GM12801 (cell line): ENCODE measurements at regions not wholly inside any gene's neighbourhood (a gene's known extent, or its start where the extent isn't known, plus 50 kb on each side); places are given as distances from the start of the nearest gene placed in this dataset.

Experiments
- TF ChIP-seq, protein P1 (sequence below): IDR thresholded peaks from one replicate; pipeline ENCODE4 v1.5.1; 2011; ENCODE audit warnings: control low read depth; ENCODE audit not compliant: insufficient read length; ENCODE audit errors: extremely low read depth

DNA sequence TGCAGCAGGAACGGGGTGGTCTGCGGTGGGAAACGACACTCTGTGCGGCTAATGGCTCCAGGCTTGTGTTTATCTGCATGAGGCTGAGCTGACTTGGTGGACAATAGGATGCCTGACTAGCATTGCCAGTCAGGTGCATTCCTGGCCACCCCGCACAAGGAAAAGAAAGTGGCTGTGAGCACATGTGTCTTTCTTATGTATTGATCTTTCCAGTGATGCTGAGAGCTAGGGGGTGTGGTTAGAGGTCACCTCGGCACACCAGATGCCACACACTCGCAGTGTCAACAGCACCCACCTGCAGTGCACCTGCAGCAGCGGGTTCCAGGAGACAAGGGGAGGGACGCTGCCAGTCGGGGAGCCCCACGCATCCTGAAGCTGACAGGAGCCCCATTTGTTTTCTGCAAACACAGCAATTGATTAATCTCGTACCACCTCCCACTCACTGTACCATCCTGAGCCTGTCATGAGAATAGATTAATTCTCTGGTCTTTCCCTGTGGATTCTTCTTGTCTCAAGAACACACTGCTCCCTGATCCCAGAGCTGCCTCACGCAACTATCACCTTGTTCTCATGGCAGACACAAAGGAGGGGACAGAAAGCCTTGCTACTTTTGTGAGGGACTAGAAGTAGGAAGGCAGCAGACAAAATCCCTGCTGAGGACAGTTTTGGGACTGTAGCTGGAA is 251.7 kb upstream of the WWC1 start:
- TF ChIP-seq, protein P1, sequence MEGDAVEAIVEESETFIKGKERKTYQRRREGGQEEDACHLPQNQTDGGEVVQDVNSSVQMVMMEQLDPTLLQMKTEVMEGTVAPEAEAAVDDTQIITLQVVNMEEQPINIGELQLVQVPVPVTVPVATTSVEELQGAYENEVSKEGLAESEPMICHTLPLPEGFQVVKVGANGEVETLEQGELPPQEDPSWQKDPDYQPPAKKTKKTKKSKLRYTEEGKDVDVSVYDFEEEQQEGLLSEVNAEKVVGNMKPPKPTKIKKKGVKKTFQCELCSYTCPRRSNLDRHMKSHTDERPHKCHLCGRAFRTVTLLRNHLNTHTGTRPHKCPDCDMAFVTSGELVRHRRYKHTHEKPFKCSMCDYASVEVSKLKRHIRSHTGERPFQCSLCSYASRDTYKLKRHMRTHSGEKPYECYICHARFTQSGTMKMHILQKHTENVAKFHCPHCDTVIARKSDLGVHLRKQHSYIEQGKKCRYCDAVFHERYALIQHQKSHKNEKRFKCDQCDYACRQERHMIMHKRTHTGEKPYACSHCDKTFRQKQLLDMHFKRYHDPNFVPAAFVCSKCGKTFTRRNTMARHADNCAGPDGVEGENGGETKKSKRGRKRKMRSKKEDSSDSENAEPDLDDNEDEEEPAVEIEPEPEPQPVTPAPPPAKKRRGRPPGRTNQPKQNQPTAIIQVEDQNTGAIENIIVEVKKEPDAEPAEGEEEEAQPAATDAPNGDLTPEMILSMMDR: no peak

DNA sequence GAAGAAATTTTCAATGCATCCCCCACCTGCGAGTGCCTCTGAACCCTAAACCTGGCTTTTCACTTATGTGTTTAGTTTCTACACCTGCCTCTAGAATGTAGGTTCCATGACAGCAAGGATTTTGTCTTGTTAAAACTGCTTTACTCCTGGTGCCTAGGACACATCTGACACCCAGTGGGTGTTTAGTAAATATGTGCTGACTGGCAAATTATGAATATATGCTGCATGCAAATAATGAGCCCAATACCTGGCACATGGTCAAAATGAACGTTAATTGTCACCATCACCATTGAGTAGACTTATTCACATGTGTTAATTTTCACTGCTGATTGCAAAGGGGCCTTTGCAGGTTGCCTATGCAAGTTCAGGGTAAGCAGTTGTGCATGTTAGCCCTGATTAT is 249.9 kb upstream of the WWC1 start:
- TF ChIP-seq, protein P1: no peak

DNA sequence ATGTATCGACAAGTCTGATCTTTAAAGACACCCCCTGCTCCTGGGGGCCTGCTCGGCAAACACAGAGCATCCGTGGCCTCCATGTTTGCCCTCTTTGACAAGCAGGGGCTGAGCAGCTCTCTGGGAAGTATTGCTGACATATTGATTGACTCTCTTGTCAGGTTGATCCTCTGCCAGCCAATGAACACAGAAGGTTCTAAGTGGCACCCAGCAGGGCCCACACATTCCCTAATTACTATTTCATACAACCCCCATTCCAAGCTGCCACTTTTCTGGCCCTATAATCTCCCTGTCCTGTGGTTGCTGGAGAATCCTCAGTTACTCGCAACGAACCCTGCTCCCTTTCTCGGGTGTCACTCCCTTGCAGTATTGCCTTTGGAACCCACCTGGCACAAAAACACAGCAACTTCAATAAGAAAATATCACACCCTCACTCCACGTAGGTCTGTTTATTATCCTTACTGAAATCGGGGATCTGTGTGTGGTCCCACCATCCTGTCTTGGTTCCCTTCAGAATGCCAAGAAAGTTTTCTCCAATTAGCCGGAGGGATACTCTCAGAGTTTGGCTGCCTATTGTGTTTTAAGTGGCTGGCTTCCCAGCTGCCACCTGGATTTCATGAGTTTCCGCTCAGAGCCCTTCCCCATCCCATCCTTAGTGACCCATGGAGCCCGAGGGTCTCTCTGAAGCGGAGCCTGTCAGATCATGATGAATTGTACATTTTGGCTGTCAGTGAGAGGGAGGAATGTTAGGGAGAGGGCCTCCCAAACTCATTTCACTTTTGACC is 249.0 kb upstream of the WWC1 start:
- TF ChIP-seq, protein P1: no peak

DNA sequence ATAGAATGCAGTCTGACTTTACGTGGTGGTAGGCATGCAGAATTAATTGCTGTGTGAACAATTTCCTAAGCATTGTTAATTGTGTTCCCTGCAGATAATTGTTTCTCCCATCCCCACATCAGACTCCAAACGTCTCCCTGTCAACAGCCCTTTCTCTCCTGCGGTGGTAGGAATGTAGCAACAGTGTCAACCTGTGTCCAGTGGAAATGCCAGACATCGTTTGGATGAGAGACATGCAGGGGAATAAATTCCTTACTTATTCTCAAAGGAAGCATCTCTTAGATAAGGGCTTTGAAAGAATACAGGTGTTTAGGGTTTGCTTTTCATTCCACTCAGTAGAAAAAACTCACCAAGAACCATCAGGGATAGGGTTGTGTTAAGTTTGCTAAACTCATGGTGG is 245.3 kb upstream of the WWC1 start:
- TF ChIP-seq, protein P1: no peak

DNA sequence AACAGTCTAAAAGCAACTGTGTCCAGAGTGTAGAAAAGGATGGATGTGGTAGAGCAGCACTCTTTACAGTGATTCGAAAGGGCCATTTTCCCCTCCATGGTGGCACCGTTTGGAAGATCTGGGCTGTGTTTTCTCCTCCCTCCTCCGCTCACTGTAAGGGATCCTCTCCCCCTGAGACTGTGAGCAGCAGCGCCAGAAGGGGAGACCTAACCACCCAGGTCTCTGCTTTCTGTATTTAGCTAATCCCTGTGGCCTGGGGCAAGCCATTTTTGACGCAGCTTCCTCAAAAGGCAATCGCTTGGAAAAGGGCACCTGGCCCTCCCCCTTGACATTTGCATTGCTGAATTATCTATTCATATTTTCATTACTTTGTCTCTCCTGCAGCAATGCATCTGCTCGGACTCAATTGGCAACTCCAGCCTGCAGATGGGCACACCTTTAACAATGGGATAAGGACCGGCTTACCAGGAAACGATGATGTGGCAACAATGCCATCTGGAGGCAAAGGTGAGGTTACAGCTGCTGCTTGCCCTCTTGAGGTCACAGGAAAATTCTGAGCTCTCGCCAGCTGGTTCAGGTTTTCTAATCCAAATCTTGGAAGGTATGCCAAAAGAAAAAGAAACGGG is 244.3 kb upstream of the WWC1 start:
- TF ChIP-seq, protein P1: no peak

DNA sequence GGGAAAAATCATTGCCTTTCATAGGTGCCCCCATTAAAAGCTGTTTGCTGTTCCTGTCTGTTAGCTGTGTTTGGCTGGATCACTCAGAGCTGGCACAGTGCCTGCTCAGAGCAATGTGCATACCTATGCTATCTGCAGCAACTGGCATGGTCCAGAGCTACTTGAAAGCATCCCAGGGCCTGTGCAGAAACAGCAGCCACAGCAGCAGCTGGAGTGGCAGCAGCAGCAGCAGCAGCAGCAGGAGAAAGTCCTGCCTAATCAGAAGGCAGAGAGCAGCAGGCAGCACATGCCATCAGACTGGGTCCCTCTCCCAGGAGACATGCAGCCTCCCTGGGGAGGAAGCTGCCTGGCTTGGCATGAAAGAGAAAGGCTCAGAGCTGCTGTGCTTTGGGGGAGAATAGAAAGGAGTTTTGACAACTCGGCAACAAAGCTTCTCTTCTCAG is 243.8 kb upstream of the WWC1 start:
- TF ChIP-seq, protein P1: no peak

DNA sequence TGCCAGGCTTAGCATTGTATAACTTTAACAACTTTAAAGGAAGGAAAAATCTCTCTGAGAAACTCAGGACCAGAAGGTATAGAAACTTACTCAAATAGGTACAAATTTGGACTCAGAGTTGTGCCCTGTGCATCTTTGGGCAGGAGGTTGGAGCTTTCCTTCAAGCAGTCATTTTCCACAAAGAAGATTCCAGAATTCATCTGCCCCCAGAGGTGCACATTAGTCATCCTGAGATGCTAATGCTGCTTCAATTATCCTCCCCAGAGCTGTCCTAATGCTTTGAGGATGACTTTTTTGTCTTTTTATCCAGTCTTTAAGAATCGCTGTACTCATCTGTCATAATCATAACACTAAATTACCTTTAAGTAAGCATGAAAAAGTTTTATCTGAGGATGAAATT is 243.0 kb upstream of the WWC1 start:
- TF ChIP-seq, protein P1: no peak
